ENCODE measurements at regions not wholly inside any gene's neighbourhood (a gene's known extent, or its start where the extent isn't known, plus 50 kb on each side); places are given as distances from the start of the nearest gene placed in this dataset.

DNA sequence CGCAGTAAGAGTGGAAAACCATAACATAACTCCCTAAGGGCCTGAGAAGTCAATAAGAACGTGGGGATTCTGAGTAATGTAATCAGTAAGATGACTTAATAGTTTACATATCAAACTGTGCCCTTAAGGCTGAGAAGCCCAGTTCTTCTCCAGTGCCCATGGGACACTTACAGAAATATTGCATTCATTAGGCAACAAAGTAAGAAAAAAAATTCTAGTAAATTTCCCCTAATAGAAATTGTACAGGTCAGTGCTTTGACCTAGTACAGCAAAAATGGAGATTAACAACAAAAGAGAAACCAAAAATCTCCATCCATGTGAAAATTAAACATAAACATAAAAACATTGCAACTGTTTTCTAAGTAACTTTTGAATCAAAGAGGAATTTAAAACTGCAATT is 139.8 kb upstream of the HS6ST1 start:
- Histone ChIP-seq H3K27me3 (ENCODE audit: control insufficient read depth in 2 of 2, insufficient read depth in 2 of 2, low read length in 2 of 2) (no peaks in the 10 kb centered on the region), H3K36me3 (ENCODE audit: control insufficient read depth in 2 of 3, insufficient read depth in 3 of 3, low read length in 3 of 3) (no peaks in the 10 kb centered on the region), H3K27ac (ENCODE audit: low read depth, low read length) (no peak overlapping the region), H3K4me1 (ENCODE audit: control insufficient read depth in 2 of 2, insufficient read depth in 2 of 2, low read length in 2 of 2) (no peaks in the 10 kb centered on the region), H3K9me3 (ENCODE audit: control insufficient read depth in 2 of 3, low read length in 3 of 3) (no peaks in the 10 kb centered on the region), H3K4me3 (ENCODE audit: low read length) (no peak overlapping the region)
- ChIA-PET CTCF (no interaction called here), POLR2A (no interaction called here)
- H3K27ac Mint-ChIP-seq: no peak overlapping the region
- H3K4me3 Mint-ChIP-seq: no peak overlapping the region
- no peaks in the 10 kb centered on the region for H3K36me3 Mint-ChIP-seq
- H3K9me3 Mint-ChIP-seq: peaks cover 0 to 13% (median 5%) of the 10 kb centered on the region in 11 donors
- ATAC-seq (no peak), DNase-seq (no peak)
- H3K4me1 Mint-ChIP-seq: peaks cover 0 to 3% (median 0%) of the 10 kb centered on the region in 7 donors
- peaks cover 4 to 24% (median 8%) of the 10 kb centered on the region in 5 donors for H3K27me3 Mint-ChIP-seq
- intact Hi-C loops (cut with micrococcal nuclease): no loop called here

- H3K9me3 Mint-ChIP-seq: peaks cover 4 to 32% (median 15%) of the 10 kb centered on the region in 11 donors
Measured at GRCh38 chr2:128464456-128464855, 145.8 kb upstream of the HS6ST1 start.

DNA sequence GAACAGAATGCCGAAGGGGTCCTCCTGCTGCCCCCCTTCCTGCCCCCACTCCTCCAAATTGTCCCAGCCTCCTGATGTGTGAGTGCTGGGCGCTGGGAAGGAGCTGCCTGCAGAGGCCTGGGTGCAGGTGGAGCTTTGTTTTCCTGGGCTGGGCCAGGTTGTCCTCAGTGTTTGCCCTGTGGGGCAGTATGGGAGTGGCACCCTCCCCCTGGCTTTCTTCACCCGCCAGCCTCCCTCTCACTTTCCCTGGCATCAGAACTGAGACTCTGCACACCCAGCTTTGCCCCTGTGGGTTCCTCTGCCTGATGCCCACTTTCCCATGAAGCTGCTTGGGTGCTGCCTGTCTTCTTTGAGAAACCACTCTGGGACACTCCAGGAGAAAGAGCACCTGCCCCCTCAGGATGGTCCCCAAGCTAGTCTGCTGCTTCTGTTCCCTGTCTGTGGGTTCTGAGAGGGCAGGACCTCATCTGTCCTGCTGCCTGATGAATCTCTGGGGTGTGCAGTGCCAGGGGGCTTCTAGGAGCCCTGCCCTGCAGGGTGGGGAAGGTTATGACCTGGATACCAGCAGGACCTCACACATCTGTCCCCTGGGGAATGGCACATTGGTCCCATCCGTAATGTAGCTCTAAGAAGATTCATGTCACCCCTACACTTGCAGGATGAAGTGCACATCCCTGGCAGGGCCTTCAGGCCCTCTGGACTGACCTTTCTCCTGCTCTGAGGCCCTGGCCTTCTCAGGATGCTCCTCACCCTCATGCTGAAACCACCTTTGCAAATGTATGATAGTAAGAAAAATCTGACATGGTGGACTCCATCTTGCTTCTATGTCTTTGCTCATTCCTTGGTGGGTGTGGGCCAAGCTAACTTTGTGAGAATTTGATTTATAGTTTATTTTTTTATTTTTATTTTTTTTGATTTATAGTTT is 146.8 kb upstream of the HS6ST1 start:
- Histone ChIP-seq H3K9me3 (ENCODE audit: control insufficient read depth in 2 of 3, low read length in 3 of 3) (peaks cover 0 to 26% (median 0%) of the 10 kb centered on the region in 3 experiments), H3K27ac (ENCODE audit: low read depth, low read length) (no peak overlapping the region), H3K4me3 (ENCODE audit: low read length) (no peak overlapping the region), H3K36me3 (ENCODE audit: control insufficient read depth in 2 of 3, insufficient read depth in 3 of 3, low read length in 3 of 3) (no peaks in the 10 kb centered on the region), H3K27me3 (ENCODE audit: control insufficient read depth in 2 of 2, insufficient read depth in 2 of 2, low read length in 2 of 2) (no peaks in the 10 kb centered on the region), H3K4me1 (ENCODE audit: control insufficient read depth in 2 of 2, insufficient read depth in 2 of 2, low read length in 2 of 2) (no peaks in the 10 kb centered on the region)
- Mint-ChIP-seq H3K4me3 (no peak overlapping the region), H3K27me3 (peaks cover 0 to 3% (median 0%) of the 10 kb centered on the region in 5 donors), H3K27ac (no peak overlapping the region), H3K9me3 (peaks cover 7 to 43% (median 18%) of the 10 kb centered on the region in 11 donors), H3K4me1 (no peaks in the 10 kb centered on the region), H3K36me3 (peaks cover 4 to 13% (median 7%) of the 10 kb centered on the region in 5 donors)
- POLR2A ChIA-PET: no interaction called here
- CTCF ChIA-PET: no interaction called here
- DNase-seq (no peak), ATAC-seq (no peak)
- intact Hi-C loops (cut with micrococcal nuclease): no loop called here

More at GRCh38 chr2:128464456-128464855, 145.8 kb upstream of the HS6ST1 start:
- Mint-ChIP-seq H3K36me3 (peaks cover 4 to 13% (median 5%) of the 10 kb centered on the region in 5 donors), H3K4me1 (no peaks in the 10 kb centered on the region), H3K4me3 (no peak overlapping the region), H3K27ac (no peak overlapping the region), H3K27me3 (peaks cover 0 to 5% (median 0%) of the 10 kb centered on the region in 5 donors)
- H3K4me1 ChIP-seq (ENCODE audit: control insufficient read depth in 2 of 2, insufficient read depth in 2 of 2, low read length in 2 of 2): no peaks in the 10 kb centered on the region
- DNase-seq (no peak), ATAC-seq (no peak)
- no peaks in the 10 kb centered on the region for H3K36me3 ChIP-seq (ENCODE audit: control insufficient read depth in 2 of 3, insufficient read depth in 3 of 3, low read length in 3 of 3)
- H3K27me3 ChIP-seq (ENCODE audit: control insufficient read depth in 2 of 2, insufficient read depth in 2 of 2, low read length in 2 of 2): no peaks in the 10 kb centered on the region
- no peak overlapping the region for H3K27ac ChIP-seq (ENCODE audit: low read depth, low read length)
- H3K4me3 ChIP-seq (ENCODE audit: low read length): no peak overlapping the region
- intact Hi-C loops (cut with micrococcal nuclease): no loop called here
- H3K9me3 ChIP-seq (ENCODE audit: control insufficient read depth in 2 of 3, low read length in 3 of 3): peaks cover 0 to 16% (median 0%) of the 10 kb centered on the region in 3 experiments
- CTCF ChIA-PET: no interaction called here
- POLR2A ChIA-PET: no interaction called here

GRCh38 chr2:128466376-128466775 is 147.7 kb upstream of the HS6ST1 start:
- Mint-ChIP-seq H3K9me3 (peaks cover 6 to 38% (median 19%) of the 10 kb centered on the region in 11 donors), H3K27ac (no peak overlapping the region), H3K4me1 (no peaks in the 10 kb centered on the region), H3K4me3 (no peak overlapping the region), H3K36me3 (peaks cover 4 to 13% (median 8%) of the 10 kb centered on the region in 5 donors), H3K27me3 (peaks cover 0 to 3% (median 0%) of the 10 kb centered on the region in 5 donors)
- Histone ChIP-seq H3K4me3 (ENCODE audit: low read length) (no peak overlapping the region), H3K27ac (ENCODE audit: low read depth, low read length) (no peak overlapping the region), H3K9me3 (ENCODE audit: control insufficient read depth in 2 of 3, low read length in 3 of 3) (peaks cover 0 to 30% (median 0%) of the 10 kb centered on the region in 3 experiments), H3K27me3 (ENCODE audit: control insufficient read depth in 2 of 2, insufficient read depth in 2 of 2, low read length in 2 of 2) (no peaks in the 10 kb centered on the region), H3K36me3 (ENCODE audit: control insufficient read depth in 2 of 3, insufficient read depth in 3 of 3, low read length in 3 of 3) (no peaks in the 10 kb centered on the region), H3K4me1 (ENCODE audit: control insufficient read depth in 2 of 2, insufficient read depth in 2 of 2, low read length in 2 of 2) (no peaks in the 10 kb centered on the region)
- DNase-seq (no peak), ATAC-seq (no peak)
- ChIA-PET POLR2A (no interaction called here), CTCF (no interaction called here)
- intact Hi-C loops (cut with micrococcal nuclease): no loop called here

- Histone ChIP-seq H3K9me3 (ENCODE audit: control insufficient read depth in 2 of 3, low read length in 3 of 3) (peaks cover 0 to 30% (median 0%) of the 10 kb centered on the region in 3 experiments), H3K4me3 (ENCODE audit: low read length) (no peak overlapping the region), H3K4me1 (ENCODE audit: control insufficient read depth in 2 of 2, insufficient read depth in 2 of 2, low read length in 2 of 2) (no peaks in the 10 kb centered on the region), H3K27ac (ENCODE audit: low read depth, low read length) (no peak overlapping the region), H3K36me3 (ENCODE audit: control insufficient read depth in 2 of 3, insufficient read depth in 3 of 3, low read length in 3 of 3) (no peaks in the 10 kb centered on the region), H3K27me3 (ENCODE audit: control insufficient read depth in 2 of 2, insufficient read depth in 2 of 2, low read length in 2 of 2) (no peaks in the 10 kb centered on the region)
- Mint-ChIP-seq H3K9me3 (peaks cover 6 to 34% (median 18%) of the 10 kb centered on the region in 11 donors), H3K36me3 (peaks cover 4 to 13% (median 8%) of the 10 kb centered on the region in 5 donors), H3K27ac (no peak overlapping the region), H3K4me3 (no peak overlapping the region), H3K27me3 (peaks cover 0 to 3% (median 0%) of the 10 kb centered on the region in 5 donors), H3K4me1 (no peaks in the 10 kb centered on the region)
- ChIA-PET POLR2A (no interaction called here), CTCF (no interaction called here)
- ATAC-seq (no peak), DNase-seq (no peak)
- intact Hi-C loops (cut with micrococcal nuclease): no loop called here
Measured at GRCh38 chr2:128466776-128467175, 148.1 kb upstream of the HS6ST1 start.

DNA sequence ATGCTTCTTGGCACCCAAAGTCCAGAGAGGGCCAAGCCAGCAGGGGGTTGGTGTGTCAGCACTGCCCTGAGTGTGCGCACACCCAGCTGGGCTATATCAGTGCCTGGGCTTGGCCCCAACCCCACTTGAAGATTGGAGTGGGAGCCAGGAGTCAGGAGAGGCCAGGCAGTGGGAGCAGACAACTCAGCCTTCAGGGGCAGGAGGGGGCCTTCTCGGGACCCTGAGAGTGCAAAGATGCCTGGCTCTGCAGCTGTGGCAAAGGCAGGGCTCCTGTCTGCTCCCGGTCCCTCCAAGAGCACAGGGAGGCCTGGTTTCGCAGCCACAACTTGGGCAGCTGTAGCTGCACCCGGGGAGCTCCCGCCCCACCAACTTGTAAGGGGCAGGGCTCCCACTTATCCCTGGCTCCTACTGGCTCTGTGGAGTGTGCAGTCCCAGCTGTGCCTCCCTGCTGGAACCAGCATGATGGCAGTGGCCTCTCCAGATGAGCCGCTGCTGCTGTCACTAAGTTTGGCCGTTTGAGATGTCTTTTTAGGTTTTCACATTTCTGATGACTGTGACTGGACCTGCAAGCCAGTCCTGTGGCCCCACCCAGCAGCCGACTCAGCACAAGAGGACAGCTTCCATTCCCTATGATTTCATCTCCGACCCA is 148.8 kb upstream of the HS6ST1 start:
- Mint-ChIP-seq H3K4me3 (no peak overlapping the region), H3K27me3 (peaks cover 0 to 3% (median 3%) of the 10 kb centered on the region in 5 donors), H3K9me3 (peaks cover 6 to 39% (median 18%) of the 10 kb centered on the region in 11 donors), H3K4me1 (peaks cover 0 to under 1% (median 0%) of the 10 kb centered on the region in 7 donors), H3K27ac (no peak overlapping the region), H3K36me3 (peaks cover 4 to 13% (median 8%) of the 10 kb centered on the region in 5 donors)
- peaks cover 0 to 30% (median 0%) of the 10 kb centered on the region in 3 experiments for H3K9me3 ChIP-seq (ENCODE audit: control insufficient read depth in 2 of 3, low read length in 3 of 3)
- no peak overlapping the region for H3K4me3 ChIP-seq (ENCODE audit: low read length)
- H3K36me3 ChIP-seq (ENCODE audit: control insufficient read depth in 2 of 3, insufficient read depth in 3 of 3, low read length in 3 of 3): no peaks in the 10 kb centered on the region
- no peak for DNase-seq
- intact Hi-C loops (cut with micrococcal nuclease): no loop called here
- H3K27me3 ChIP-seq (ENCODE audit: control insufficient read depth in 2 of 2, insufficient read depth in 2 of 2, low read length in 2 of 2): no peaks in the 10 kb centered on the region
- H3K27ac ChIP-seq (ENCODE audit: low read depth, low read length): no peak overlapping the region
- no peak for ATAC-seq
- ChIA-PET CTCF (no interaction called here), POLR2A (no interaction called here)
- H3K4me1 ChIP-seq (ENCODE audit: control insufficient read depth in 2 of 2, insufficient read depth in 2 of 2, low read length in 2 of 2): no peaks in the 10 kb centered on the region

Measured in naive thymus-derived CD4-positive, alpha-beta T cell (primary cell).